Stimulated activated CD4-positive, alpha-beta T cell treated with anti-CD3 and anti-CD28 coated beads, Interleukin-1b, Interleukin-23, amount 100 ng/mL, for 24 hours (primary cell): ENCODE measurements at regions not wholly inside any gene's neighbourhood (a gene's known extent, or its start where the extent isn't known, plus 50 kb on each side); places are given as distances from the start of the nearest gene placed in this dataset.
"Not testable (repeated sequence)": the region's sequence is repeated elsewhere in the genome, so short reads cannot be mapped to it uniquely, and the experiment has no call there.

Experiments used
- DNase-seq, 4 experiments: peaks; one replicate each; pipeline ENCODE4 v3.0.0-alpha.2; 2020; ENCODE audit warnings: low read depth in 4 of 4, low spot score in 1 of 4

- no peak for DNase-seq
Observed at GRCh38 chr15:70241561-70242320, 144.0 kb upstream of the TLE3 start.

DNA sequence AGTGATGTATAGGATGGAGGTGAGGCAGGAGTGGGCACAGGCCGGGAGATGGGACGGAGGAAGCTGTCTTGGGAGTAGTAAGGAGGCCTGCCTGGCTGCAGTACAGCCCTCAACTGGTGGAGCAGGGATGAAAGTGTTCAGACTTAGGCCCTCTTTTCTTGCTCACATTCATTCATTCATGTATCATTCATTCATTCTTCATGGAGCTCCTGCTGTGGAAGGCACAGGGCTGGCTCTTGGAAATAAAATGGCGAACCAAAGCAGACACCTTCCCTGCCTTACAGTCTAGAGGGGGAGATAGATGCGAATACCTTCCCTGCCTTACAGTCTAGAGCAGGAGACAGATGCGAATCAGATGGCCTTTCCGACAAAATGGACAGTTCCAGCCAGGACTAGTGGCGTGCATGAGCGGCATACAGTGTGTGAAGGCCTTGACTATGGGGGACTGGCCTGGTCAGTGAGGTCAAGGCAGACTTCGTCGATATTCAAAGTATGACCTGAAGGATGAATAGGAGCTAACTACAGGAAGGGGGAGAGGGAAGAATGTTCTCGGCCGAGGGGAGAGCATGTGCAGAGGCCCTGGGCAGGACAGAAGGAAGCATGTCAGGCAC is 143.2 kb upstream of the TLE3 start:
- DNase-seq, result no peak

GRCh38 chr15:70240082-70240481 is 142.4 kb upstream of the TLE3 start:
- DNase-seq, result no peak

DNA sequence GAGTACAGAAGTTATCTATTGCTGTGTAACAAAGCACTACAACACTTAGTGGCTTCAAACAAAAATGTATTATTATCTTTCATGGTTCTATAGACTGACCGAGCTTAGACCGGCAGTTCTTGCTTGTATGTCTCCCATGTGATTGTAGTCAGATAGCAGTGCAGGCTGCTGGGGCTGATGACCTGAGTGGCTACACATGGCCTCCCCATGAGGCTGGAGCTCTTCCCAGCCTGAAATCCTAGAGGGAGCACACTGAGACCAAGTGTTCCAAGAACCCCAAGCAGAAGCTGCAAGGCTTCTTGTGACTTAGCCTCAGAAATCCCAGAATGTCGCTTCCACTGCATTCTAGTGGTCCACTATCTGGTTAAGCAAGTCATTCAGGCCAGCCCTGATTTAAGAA is 141.2 kb upstream of the TLE3 start:
- no peak for DNase-seq

DNA sequence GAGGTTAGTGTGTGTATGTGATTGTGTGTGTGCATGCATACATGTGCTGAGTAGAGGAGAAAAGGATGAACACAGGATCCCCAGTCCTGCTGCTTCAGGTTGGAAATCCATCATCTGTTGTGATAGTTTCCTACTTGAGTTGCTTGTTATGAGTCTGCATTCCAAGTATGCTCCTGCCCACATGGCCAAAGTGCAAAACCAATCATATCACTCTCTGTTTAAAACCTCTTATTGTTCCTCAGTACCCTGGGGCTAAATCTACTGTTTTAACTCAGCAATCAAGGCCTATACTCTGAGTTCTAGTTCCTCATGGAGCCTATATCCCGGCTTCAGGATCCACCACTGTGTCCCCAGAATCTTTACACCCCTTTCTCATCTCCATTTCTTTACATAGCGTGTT is 139.9 kb upstream of the TLE3 start:
- DNase-seq, result no peak

DNA sequence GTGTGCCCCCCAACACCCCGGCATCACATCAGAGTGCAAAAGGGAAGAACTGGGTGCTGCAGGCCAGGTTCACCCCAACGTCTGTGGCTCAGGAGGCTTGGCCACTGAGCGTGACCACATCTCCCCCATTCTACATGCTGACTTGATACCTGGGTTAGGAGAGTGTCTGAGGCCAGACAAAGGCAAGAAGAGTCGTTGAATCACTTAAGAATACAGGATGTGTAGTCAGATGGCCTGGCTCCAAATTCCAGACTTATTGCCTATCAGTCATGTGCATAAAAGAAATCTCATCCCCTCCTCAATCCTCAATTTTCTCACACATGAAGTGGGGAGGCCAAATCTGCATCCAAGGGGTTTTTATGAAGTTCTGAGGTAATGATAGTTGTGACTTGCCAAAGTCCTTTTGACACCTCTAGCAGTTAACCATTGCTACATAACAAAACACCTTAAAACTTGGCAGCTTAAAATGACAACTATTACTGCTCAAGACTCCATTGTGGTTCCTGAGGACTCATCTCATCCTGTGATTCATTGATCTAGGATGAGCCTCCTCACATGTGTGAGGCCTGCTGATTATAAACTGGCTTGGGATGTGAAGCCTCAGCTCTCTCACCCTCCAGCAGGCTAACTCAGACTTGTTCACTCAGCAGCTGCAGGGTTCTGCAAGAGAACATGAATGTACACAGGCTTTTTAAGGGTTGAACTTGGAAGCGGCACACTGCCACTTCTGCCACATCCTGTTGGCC is 138.8 kb upstream of the TLE3 start:
- DNase-seq, result no peak

- no peak for DNase-seq
Observed at GRCh38 chr15:70235347-70235746, 137.6 kb upstream of the TLE3 start.

- DNase-seq, result no peak
Observed at GRCh38 chr15:70234256-70234905, 136.7 kb upstream of the TLE3 start.

DNA sequence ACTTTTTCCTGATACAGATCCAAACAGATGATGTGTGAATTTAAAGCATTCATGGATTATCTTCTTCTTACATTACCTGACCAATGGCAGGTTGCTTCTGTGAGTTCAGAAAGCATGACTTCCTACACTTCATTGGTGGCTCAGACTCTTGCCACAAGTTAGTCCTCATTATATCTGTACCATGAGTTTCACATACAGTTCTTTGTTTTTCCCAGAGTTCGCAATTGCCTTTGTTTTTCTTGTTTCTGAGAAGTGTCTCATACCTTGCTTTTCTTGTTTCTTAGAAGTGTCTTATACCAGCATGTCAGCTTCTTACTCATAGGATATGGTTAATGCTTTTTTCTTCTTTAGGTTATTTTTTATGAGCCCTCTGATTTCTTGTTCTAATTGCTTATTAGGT is 133.8 kb upstream of the TLE3 start:
- DNase-seq, result no peak

- not testable (repeated sequence) for DNase-seq
Observed at GRCh38 chr15:70227918-70228317, 130.2 kb upstream of the TLE3 start.

- DNase-seq, result no peak
Observed at GRCh38 chr15:70227147-70227546, 129.4 kb upstream of the TLE3 start.

GRCh38 chr15:70226337-70226980 is 128.7 kb upstream of the TLE3 start:
- DNase-seq, result no peak

- no peak for DNase-seq
Observed at GRCh38 chr15:70225416-70225815, 127.7 kb upstream of the TLE3 start.

DNA sequence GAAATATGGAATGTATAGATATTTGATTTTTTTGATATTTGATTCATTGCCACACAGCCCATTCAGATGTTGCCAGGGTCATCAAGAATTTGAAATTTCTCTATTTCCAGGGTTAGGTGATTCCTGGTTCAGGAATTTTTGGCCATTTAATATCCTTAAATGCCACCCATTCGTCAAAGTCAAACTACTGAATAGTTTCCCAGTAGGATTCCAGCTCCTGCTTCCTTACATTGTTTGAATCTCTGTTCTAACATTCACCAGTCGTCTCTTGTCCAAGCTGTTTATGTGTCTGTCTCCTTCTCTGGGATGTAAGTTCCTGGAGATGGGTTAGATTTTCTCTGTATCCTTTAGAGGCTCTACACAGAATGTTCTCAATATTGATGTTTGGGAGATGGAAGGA is 124.9 kb upstream of the TLE3 start:
- DNase-seq, result no peak

DNA sequence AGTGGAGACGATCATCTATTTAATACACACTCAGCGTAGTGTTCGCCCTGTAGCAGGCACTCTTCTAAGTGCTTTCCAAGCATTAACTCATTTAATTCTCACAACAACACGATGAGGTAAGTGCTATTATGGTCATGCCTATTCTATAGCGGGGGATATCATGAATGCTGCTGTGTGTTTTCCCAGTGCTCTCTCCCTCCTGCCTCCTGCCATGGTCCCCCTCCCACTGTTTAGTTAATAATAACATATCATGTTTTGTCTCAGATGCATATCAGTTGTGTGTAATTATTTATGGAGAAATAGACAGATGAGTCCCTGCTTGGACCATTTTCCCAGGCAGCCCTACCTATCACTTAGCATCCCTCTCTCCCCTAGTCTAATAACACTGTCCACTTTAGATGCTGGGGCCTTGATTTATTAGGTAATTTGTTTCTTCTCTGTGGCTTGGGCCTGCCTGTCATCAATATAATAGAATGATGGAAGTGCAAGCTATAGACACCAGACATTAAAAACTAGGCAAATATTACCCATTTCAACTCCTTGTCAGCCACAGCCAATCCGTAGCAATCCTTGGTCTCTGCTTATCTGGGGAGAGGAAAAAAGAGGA is 122.9 kb upstream of the TLE3 start:
- no peak for DNase-seq

DNA sequence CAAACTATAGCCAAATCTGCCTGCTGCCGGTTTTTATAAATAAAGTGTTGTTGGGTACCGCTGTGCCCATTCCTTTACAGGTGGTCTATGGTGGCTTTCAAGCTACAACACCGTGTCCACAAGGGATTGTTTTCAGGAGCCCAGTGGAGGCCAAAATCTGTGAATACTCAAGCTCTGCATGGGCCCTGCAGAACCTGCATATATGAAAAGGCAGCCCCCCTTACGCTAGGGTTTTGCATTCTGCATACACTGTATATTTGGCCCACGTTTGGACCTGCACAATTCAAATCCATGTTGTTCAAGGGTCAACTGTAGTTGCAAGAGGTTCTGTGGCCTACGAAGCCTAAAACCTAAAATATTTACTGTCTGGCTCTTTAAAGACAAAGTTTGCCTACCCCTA is 122.2 kb upstream of the TLE3 start:
- no peak for DNase-seq

DNA sequence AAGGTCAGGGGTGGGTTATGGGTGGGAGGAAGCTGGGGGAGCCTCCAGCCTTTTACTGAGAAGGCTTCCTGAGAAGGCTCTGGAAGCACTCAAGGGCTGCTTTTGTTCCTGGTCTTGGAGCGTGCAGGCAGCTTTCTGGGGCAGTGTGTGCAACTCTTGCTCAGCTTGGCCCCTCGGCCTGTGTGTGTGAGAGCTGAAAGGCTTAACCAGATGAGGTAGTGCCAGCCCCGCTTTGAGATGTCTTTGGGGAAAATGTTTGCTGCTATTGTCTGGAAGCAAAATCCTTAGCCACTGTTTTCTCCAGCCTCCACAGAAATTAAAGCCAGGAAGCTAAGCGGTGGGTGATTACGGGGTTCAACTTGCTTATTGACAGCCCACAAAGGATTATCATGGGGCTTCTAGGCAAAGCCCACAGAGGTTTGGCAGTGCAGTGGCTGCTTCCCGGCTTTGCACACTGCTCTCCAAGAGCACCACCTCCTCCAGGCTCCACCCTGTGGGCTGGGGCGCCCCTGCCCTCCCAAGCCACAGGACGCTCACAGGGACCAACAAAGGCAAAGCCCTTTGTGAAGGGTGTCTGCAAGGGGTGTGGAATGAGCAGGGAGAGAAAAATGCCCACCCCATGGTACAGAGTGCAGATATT is 121.7 kb upstream of the TLE3 start:
- DNase-seq, result no peak

DNA sequence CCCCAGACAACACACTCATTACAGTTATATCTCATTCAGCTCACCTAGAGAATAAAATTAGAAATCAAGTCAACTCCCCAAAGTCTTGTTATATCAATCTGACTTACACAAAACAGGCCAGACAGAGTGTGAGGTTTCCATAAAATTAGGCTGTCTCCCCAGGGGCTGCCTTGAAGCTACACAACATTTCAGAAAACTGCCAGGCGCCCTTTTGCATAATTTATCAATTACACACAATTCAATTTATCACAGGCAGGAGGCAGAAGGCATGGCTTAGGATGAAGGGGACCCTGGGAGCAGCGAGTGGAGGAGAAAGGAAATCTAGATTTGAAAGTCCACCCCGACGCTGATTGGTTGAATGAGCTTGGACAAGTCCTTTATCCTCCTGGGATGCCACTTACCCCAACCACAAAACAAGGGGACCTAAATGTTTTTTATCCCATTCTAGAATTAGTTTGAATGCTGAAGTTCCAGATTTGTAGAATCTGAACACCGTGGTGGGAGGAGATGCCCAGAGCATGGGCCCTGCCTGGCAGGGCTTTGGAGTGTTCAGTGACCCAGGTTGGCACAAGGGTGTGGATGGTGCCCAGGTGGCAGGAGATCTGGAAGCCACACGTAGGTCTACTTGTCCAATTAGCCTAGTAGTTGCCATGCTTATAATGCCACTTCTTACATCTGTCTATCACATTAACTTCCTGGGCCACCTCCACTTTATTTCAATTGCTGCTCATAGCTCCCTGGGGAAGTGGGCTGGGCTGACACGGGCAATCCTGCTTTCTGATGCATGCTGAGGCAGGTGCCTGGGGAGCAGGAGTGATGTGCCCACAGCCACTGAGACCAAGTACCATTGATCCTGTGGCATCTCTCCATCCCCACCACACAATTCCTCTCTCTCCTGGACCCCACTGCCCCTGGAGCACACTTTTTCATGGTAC is 119.8 kb upstream of the TLE3 start:
- DNase-seq, result no peak

DNA sequence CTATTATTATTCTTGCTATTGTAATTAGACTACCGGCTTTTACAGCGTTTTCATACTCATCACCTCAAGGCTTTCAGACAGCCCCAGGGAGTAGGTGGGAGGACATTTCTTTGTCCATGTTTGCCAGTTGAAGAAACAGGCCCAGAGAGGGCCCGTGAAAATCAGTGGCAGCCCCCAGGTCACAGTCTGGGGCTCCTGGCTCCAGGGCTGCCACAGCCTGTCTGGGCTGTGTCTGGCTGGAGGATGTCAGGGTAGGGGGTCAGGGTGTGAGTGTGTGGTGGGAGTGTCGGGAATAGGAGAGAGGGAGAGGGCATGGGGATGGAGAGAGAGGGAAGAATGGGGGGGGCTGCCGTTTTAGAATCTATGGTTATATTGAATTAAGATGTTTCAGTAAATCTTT is 118.2 kb upstream of the TLE3 start:
- no peak for DNase-seq
